ENCODE measurements at regions not wholly inside any gene's neighbourhood (a gene's known extent, or its start where the extent isn't known, plus 50 kb on each side); places are given as distances from the start of the nearest gene placed in this dataset.

DNA sequence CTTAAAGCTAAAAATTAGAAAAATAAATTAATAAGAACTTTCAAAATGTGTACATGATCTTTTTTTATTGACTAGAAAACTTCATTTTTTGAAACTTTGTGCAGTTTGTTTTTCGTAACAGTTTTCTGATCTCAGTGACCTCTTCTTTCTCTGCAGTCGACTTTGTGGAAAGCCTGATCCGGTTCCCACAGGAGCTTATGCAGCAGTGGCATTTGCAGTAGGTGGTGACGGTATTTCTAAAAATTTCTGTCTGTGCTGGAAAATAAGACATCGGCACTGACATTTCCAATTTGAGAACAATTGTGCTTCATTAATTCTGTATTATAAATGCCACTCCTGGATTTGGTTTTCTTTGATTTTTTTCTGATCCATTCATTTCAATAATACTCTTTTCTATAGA is 68.8 kb downstream of the CLDN17 start:
- no peaks in the 10 kb centered on the region for H4K20me1 ChIP-seq (ENCODE audit: insufficient read depth, low read length)

GRCh38 chr21:30083225-30083945 is 83.2 kb downstream of the CLDN17 start:
- no peak overlapping the region for H3K4me2 ChIP-seq (ENCODE audit: low read length)
- no peak for FAIRE-seq

More for the DNA sequence above, 68.8 kb downstream of the CLDN17 start:
- Histone ChIP-seq H3K4me2 (ENCODE audit: low read length) (no peak overlapping the region), H3K27me3 (ENCODE audit: insufficient read depth, low read length) (no peaks in the 10 kb centered on the region), H3K27ac (ENCODE audit: low read depth, low read length) (no peak overlapping the region), H3K4me1 (ENCODE audit: insufficient read depth, low read length) (no peaks in the 10 kb centered on the region), H2AFZ (ENCODE audit: low read depth, low read length) (no peak overlapping the region), H3K79me2 (ENCODE audit: insufficient read depth, low read length) (no peaks in the 10 kb centered on the region), H3K9me3 (ENCODE audit: insufficient read depth, low read depth, low read length) (no peaks in the 10 kb centered on the region), H3K36me3 (ENCODE audit: insufficient read depth, low read length) (no peaks in the 10 kb centered on the region), H3K4me3 (ENCODE audit: insufficient read depth, low read depth, low read length) (no peak overlapping the region), H3K9ac (ENCODE audit: low read length) (no peak overlapping the region)
- no peak for DNase-seq (ENCODE audit: low read depth)
- H3K9me3 Mint-ChIP-seq (ENCODE audit: unreplicated experiment), result no peaks in the 10 kb centered on the region
- no peaks in the 10 kb centered on the region for H3K27me3 Mint-ChIP-seq (ENCODE audit: low read depth, unreplicated experiment)
- no peak for FAIRE-seq
- no peak overlapping the region for H3K27ac Mint-ChIP-seq (ENCODE audit: unreplicated experiment)
- H3K4me1 Mint-ChIP-seq (ENCODE audit: low read depth, unreplicated experiment), result no peaks in the 10 kb centered on the region
- TF ChIP-seq EZH2 (IDR thresholded peaks at IDR 0.05; ENCODE audit: insufficient read depth, low read length), result no peak
- TF ChIP-seq CTCF (IDR thresholded peaks at IDR 0.05; ENCODE audit: insufficient read depth, low read depth, low read length), result no peak
- H3K36me3 Mint-ChIP-seq (ENCODE audit: low read depth, unreplicated experiment), result no peaks in the 10 kb centered on the region
- H3K4me3 Mint-ChIP-seq (ENCODE audit: unreplicated experiment), result no peak overlapping the region

More at GRCh38 chr21:30083225-30083945, 83.2 kb downstream of the CLDN17 start:
- Histone ChIP-seq H3K27me3 (ENCODE audit: insufficient read depth, low read length) (no peaks in the 10 kb centered on the region), H3K9ac (ENCODE audit: low read length) (no peak overlapping the region), H3K4me1 (ENCODE audit: insufficient read depth, low read length) (no peaks in the 10 kb centered on the region), H3K36me3 (ENCODE audit: insufficient read depth, low read length) (no peaks in the 10 kb centered on the region), H3K79me2 (ENCODE audit: insufficient read depth, low read length) (no peaks in the 10 kb centered on the region), H4K20me1 (ENCODE audit: insufficient read depth, low read length) (no peaks in the 10 kb centered on the region), H2AFZ (ENCODE audit: low read depth, low read length) (no peak overlapping the region), H3K4me3 (ENCODE audit: insufficient read depth, low read depth, low read length) (no peak overlapping the region), H3K27ac (ENCODE audit: low read depth, low read length) (no peak overlapping the region), H3K9me3 (ENCODE audit: insufficient read depth, low read depth, low read length) (no peaks in the 10 kb centered on the region)
- Mint-ChIP-seq H3K4me3 (ENCODE audit: unreplicated experiment) (no peak overlapping the region), H3K4me1 (ENCODE audit: low read depth, unreplicated experiment) (no peaks in the 10 kb centered on the region), H3K27me3 (ENCODE audit: low read depth, unreplicated experiment) (no peaks in the 10 kb centered on the region), H3K36me3 (ENCODE audit: low read depth, unreplicated experiment) (no peaks in the 10 kb centered on the region), H3K27ac (ENCODE audit: unreplicated experiment) (no peak overlapping the region), H3K9me3 (ENCODE audit: unreplicated experiment) (peaks cover 3% of the 10 kb centered on the region)
- TF ChIP-seq EZH2 (IDR thresholded peaks at IDR 0.05; ENCODE audit: insufficient read depth, low read length) (no peak), CTCF (IDR thresholded peaks at IDR 0.05; ENCODE audit: insufficient read depth, low read depth, low read length) (no peak)
- no peak for DNase-seq (ENCODE audit: low read depth)

Measured in astrocyte (in vitro differentiated cells and primary cell).